HG03439 (cell line): ENCODE measurements at regions not wholly inside any gene's neighbourhood (a gene's known extent, or its start where the extent isn't known, plus 50 kb on each side); places are given as distances from the start of the nearest gene placed in this dataset.

Source experiments
- ATAC-seq: cut with Tn5 transposase; IDR thresholded peaks from one replicate; pipeline ENCODE4 v1.9.1; 2021; ENCODE audit warnings: mild to moderate bottlenecking, moderate library complexity; ENCODE audit not compliant: unreplicated experiment

GRCh38 chr9:14401911-14402310, 88.0 kb upstream of the NFIB start:
- ATAC-seq: no peak

- ATAC-seq: no peak
Measured at GRCh38 chr9:14400658-14400995, 86.7 kb upstream of the NFIB start.

GRCh38 chr9:14399756-14400657, 86.1 kb upstream of the NFIB start:
- no peak for ATAC-seq

- ATAC-seq: no peak
Measured at GRCh38 chr9:14398473-14398872, 84.5 kb upstream of the NFIB start.

- ATAC-seq: no peak
Measured at GRCh38 chr9:14396171-14396570, 82.2 kb upstream of the NFIB start.

GRCh38 chr9:14395317-14396082, 81.6 kb upstream of the NFIB start:
- no peak for ATAC-seq

- ATAC-seq: no peak
Measured at GRCh38 chr9:14393418-14393817, 79.5 kb upstream of the NFIB start.

- ATAC-seq: no peak
Measured at GRCh38 chr9:14391620-14392019, 77.7 kb upstream of the NFIB start.

GRCh38 chr9:14389657-14390056, 75.7 kb upstream of the NFIB start:
- no peak for ATAC-seq

GRCh38 chr9:14389146-14389545, 75.2 kb upstream of the NFIB start:
- ATAC-seq: no peak

- ATAC-seq: no peak
Measured at GRCh38 chr9:14383773-14384172, 69.8 kb upstream of the NFIB start.

- no peak for ATAC-seq
Measured at GRCh38 chr9:14383294-14383693, 69.4 kb upstream of the NFIB start.

- no peak for ATAC-seq
Measured at GRCh38 chr9:14380061-14380836, 66.3 kb upstream of the NFIB start.

- ATAC-seq: no peak
Measured at GRCh38 chr9:14379280-14379679, 65.3 kb upstream of the NFIB start.

GRCh38 chr9:14373706-14374105, 59.8 kb upstream of the NFIB start:
- no peak for ATAC-seq

- no peak for ATAC-seq
Measured at GRCh38 chr9:14373336-14373666, 59.4 kb upstream of the NFIB start.

- ATAC-seq: no peak
Measured at GRCh38 chr9:14372437-14373335, 58.7 kb upstream of the NFIB start.

GRCh38 chr9:14369011-14369410, 55.1 kb upstream of the NFIB start:
- no peak for ATAC-seq

GRCh38 chr9:14366076-14366475, 52.1 kb upstream of the NFIB start:
- no peak for ATAC-seq

- no peak for ATAC-seq
Measured at GRCh38 chr9:14365670-14366069, 51.7 kb upstream of the NFIB start.
